ENCODE measurements at regions not wholly inside any gene's neighbourhood (a gene's known extent, or its start where the extent isn't known, plus 50 kb on each side); places are given as distances from the start of the nearest gene placed in this dataset.

- TF ChIP-seq, protein P1, sequence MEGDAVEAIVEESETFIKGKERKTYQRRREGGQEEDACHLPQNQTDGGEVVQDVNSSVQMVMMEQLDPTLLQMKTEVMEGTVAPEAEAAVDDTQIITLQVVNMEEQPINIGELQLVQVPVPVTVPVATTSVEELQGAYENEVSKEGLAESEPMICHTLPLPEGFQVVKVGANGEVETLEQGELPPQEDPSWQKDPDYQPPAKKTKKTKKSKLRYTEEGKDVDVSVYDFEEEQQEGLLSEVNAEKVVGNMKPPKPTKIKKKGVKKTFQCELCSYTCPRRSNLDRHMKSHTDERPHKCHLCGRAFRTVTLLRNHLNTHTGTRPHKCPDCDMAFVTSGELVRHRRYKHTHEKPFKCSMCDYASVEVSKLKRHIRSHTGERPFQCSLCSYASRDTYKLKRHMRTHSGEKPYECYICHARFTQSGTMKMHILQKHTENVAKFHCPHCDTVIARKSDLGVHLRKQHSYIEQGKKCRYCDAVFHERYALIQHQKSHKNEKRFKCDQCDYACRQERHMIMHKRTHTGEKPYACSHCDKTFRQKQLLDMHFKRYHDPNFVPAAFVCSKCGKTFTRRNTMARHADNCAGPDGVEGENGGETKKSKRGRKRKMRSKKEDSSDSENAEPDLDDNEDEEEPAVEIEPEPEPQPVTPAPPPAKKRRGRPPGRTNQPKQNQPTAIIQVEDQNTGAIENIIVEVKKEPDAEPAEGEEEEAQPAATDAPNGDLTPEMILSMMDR (IDR thresholded peaks at IDR 0.05): no peak
- no peak for DNase-seq (ENCODE audit: low spot score)
These were observed 182.2 kb upstream of the GNPDA2 start for GRCh38 chr4:44908565-44908964.

DNA sequence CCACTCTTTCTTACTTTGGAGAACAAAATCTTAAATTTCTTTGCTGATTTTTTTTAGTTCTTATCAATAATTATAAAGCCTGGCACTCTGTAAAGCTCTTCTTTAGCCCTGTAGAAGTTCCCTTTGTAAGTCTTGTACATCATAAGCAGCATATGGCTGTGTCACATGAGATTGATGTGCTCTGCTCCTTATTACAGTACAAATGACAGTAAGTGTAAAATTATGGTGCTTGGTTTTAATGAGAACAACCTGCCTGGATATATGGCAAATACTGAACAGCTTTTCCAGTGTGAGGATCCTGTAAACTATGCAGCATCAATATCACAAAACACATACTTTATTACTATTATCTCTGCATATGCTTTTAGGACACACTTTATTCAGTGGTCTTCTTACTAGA is 145.9 kb upstream of the GNPDA2 start:
- no peak for DNase-seq (ENCODE audit: low spot score)
- TF ChIP-seq, protein P1 (IDR thresholded peaks at IDR 0.05): no peak
- ATAC-seq (ENCODE audit: low FRiP score): no peak

More at GRCh38 chr4:44908565-44908964, 182.2 kb upstream of the GNPDA2 start:
- ATAC-seq (ENCODE audit: low FRiP score): no peak

- TF ChIP-seq, protein P1 (IDR thresholded peaks at IDR 0.05): no peak
- DNase-seq (ENCODE audit: low spot score) (no peak), ATAC-seq (ENCODE audit: low FRiP score) (no peak)
These were observed 144.8 kb upstream of the GNPDA2 start for GRCh38 chr4:44871133-44871532.

- TF ChIP-seq, protein P1 (IDR thresholded peaks at IDR 0.05): no peak
- DNase-seq (ENCODE audit: low spot score) (no peak), ATAC-seq (ENCODE audit: low FRiP score) (no peak)
These were observed 143.6 kb upstream of the GNPDA2 start for GRCh38 chr4:44869985-44870384.

DNA sequence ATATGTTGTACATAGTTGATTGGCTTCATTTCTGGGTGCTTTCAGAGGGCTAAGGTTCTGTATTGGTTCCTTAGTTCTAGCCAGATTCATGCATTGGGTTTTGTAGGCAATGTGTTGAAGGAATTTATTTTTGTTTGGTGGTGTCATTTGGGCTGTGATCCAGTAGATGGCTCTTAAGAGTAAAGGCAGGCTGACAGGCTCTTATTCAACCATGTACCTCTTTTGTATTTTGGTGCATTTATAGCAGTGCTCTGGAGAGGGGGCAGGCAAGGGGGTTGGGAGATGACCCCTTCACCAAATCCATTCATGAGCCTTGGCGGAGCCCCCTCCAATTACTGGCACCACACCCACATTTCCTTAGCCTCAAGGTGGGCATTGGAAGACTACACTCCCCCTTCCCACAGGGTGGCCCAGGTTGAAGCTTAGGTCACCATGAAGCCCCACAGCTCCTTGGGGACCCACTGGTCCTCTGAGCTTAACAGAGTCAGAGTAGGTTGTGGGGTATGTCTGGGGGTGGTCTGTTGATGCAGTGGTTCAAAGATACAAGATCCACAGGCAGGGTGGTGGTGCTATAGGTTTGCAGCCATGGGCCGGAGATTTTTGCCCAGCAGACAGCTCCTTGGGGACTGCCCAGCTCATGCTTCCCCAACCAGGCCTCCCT is 143.0 kb upstream of the GNPDA2 start:
- ATAC-seq (ENCODE audit: low FRiP score) (no peak), DNase-seq (ENCODE audit: low spot score) (no peak)

GRCh38 chr4:44861756-44862155 is 135.4 kb upstream of the GNPDA2 start:
- DNase-seq (ENCODE audit: low spot score) (no peak), ATAC-seq (ENCODE audit: low FRiP score) (no peak)
- TF ChIP-seq, protein P1 (IDR thresholded peaks at IDR 0.05): no peak

More for the DNA sequence above, 143.0 kb upstream of the GNPDA2 start:
- TF ChIP-seq, protein P1 (IDR thresholded peaks at IDR 0.05): no peak

GRCh38 chr4:44859477-44859876 is 133.1 kb upstream of the GNPDA2 start:
- DNase-seq (ENCODE audit: low spot score): no peak
- TF ChIP-seq, protein P1 (IDR thresholded peaks at IDR 0.05): no peak
- no peak for ATAC-seq (ENCODE audit: low FRiP score)
